Embryonic facial prominence (tissue), 1 donor: ENCODE measurements at regions not wholly inside any gene's neighbourhood (a gene's known extent, or its start where the extent isn't known, plus 50 kb on each side); places are given as distances from the start of the nearest gene placed in this dataset.
"Not testable (repeated sequence)": the region's sequence is repeated elsewhere in the genome, so short reads cannot be mapped to it uniquely, and the experiment has no call there.

Experiments used
- DNase-seq: peaks from one replicate; pipeline ENCODE4 v3.0.0-alpha.2; 2016; ENCODE audit errors: extremely low spot score

GRCh38 chr3:177475356-177475665 is 278.0 kb upstream of the TBL1XR1 start:
- DNase-seq, result no peak

DNA sequence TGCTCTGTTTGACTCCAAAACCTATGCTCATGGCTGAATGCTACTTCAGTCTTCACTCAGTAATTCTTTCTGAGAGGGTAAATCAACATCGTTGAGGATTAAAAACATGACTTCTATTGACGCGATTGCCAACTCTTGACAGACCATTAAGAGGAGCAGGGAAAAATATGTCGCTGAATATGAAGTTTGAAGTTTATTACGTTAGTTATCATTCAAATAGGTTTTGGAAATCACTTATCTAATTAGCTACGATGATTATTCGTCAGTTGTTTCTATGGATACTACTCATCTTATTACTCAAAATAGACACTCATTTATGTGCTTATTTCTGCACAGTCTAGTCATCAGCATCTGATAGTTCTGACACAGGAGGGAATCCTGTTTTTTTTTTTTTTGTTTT is 279.2 kb upstream of the TBL1XR1 start:
- no peak for DNase-seq

DNA sequence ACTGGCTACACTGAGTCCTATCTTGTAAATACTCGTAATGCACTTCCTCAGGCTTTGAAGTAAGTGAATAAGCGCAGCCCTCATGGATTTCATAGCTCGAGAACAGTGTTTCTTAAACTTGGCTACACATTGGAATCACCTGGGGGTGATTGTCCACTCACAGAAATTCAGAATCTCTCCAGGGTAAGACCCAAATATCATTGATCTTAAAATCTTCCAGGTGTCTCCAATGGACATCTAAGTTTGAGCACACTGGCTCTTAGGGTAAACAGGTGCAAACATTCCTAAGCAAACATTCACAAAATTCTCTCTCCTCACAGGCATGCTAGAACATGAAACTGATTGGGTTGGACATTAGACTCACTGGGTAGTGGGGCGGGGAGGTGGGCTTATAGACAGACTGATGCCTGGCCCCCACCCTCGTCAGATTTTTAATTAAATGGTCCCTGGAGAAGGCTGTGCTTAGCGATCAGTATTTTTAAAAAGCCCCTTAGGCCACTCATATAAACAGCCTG is 279.7 kb upstream of the TBL1XR1 start:
- no peak for DNase-seq

DNA sequence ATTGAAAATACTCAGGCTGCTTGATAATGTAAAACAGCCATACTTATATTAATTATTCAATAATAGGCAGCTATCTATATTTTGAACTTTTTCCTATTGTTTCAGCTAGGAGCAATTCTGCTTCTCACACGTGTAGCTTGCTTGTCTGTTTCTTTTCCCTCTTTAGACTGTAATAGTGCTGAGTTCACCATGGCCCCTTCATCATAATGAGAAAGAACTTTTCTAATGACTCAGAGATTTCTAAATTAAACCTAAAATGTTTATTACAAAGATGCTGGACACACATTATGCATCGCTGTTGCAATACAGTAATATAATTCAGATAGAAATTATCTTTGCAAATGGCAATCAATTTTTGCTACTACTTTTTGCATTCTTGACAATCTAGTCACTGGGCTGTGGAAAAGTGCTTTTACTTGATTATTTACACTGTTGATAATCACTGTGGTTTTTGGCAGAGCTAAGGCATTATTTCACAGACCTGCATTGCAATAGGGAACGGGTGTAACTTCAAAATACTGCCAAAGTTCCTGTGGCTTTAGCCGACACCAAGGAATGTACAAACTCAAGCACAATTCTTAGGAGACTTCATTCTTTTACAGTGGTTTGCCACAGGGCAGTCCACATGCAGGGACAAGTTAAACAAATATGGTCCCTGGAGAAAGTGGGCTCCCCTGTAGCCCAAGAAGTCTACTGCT is 281.0 kb upstream of the TBL1XR1 start:
- DNase-seq, result peak; percentile 75

GRCh38 chr3:177479630-177480029 is 282.3 kb upstream of the TBL1XR1 start:
- no peak for DNase-seq

DNA sequence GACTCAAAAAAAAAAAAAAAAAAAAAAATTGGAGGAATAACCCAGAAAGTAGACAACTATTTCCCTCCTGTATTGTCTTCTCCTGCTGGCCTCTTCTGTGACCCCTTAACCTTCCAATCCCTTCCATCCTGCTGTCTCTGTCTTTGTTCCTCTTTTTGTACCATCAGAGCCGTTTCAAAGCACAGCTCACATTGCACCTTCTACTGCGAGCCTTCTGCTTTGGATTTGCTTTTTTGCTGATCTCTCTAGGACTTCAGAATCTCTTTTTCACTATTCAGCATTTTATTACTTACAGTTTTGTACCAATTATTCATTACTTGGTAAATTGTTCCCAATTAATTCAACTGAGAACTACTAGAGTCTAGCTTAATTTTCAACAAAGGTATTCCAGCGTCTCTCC is 284.0 kb upstream of the TBL1XR1 start:
- DNase-seq, result no peak

DNA sequence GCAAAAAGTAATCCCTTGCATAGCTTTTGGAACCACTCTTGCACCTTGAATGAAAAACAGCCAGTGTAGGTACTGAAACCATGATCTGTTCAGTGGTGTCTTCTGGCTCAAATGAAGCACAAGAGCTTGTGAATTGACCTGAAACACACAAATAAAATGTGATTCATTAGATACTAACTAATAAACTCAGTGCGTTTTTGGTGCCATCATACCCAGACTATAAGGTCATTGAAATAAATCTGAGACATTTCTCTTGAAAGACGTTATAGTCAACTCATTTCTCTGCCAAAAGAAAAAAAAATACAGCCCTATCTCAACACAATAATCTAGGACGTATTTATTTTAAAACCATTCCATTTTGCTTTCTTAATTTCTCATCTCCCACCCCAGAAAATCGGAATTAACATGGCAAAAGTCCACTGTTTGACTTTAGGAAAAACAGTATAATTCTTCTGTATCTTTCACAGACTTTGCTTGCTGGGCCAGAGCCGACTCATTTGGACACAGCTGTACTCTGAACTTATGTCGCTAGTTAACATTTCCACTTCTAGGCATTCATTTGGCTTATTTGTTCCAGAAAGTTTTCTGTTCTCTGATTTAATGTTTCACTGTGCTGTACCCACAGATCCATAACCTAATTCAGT is 284.9 kb upstream of the TBL1XR1 start:
- no peak for DNase-seq

- DNase-seq, result no peak
Measured at GRCh38 chr3:177483182-177483967, 286.1 kb upstream of the TBL1XR1 start.

DNA sequence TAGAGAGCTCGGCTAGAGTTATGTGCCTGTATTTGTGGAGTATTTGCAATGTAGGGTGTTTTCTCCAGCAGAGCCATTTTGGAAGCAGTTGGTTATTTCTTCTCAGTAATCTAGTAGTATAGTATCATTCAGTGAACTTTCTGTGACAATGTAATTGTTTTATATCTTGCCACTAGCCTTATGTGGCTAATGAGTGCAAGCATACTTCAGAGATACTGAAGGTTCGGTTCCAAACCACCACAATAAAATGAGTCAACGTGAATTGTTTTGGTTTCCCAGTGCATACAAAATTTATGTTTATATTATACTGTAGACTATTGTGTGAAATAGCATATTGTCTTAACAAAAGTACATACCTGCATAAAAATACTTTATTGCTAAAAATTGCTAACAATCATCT is 286.9 kb upstream of the TBL1XR1 start:
- DNase-seq, result no peak

DNA sequence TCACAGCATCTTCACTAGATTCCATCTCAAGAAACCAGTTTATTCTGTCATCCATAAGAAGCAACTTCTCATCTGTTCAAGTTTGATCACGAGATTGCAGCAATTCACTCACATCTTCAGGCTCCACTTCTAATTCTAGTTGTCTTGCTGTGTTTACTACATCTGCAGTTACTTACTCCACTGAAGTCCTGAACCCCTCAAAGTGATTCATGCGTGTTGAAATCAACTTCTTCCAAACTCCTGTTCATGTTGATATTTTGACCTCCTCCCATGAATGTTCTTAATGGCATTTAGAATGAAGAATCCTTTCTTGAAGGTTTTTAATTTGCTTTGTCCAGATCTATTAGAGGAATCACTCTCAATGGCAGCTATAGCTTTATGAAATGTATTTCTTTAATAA is 287.6 kb upstream of the TBL1XR1 start:
- DNase-seq, result no peak

DNA sequence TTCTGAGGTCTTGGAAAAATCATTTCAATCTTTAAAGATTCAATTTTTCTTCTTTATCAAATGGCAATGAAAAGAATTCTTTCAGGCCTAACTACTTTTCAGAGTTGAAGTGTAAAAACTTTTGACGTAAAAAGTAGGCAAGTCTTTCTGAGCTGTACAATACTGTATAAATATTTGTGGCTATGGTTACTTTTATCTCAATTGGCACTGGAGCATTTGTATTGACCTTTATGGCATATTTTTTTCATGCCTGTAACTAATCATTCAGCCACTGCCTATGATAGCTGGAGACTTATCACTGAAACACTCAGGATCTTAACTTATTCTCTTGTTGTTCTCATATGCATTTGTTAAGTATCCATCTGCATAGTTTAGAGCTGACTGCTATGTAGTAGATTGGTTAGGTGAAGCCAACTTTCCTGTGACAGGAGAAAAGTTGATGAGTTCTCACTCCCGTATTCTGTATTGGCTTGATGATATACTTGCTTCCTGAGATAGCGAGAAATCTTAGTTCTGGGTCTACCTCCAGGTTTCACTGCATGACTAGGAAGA is 290.4 kb upstream of the TBL1XR1 start:
- no peak for DNase-seq

DNA sequence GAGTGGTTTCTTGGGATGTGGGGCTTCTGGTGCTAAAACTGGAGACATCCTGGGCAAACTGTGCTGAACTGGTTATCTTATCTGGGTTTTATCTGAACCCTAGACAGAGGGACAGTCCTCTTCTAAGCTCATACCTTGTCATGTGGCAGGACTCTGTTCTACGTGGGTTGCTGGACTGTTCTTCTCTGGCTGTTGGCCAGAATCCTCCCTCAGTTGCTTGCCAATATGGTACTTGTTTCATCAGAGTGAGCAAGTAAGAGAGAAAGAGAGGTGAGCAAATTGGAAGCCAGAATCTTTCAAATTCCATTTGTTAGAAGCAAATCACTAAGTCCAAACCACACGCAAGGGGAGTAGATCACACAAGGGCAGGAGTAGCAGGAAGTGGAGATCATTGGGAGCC is 291.5 kb upstream of the TBL1XR1 start:
- no peak for DNase-seq

DNA sequence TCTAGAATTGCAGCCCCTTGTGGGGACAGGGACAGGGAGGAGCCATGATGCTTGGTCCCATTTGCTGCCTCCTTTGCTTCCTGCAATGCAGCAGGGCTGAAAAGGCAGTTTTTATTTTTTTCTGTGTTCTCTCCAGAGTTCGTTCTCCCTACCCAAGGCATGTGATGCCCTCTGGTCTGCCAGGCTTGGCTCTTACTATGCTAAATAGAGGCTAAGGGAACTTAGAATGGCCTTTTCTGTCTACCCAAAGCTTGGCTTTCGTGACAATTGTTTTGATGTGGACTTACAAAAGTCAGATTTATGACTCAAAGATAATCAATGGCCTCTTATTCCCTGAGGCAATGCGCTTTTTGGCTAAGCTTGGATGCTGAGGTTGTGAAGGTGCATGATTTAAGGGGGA is 293.3 kb upstream of the TBL1XR1 start:
- no peak for DNase-seq

DNA sequence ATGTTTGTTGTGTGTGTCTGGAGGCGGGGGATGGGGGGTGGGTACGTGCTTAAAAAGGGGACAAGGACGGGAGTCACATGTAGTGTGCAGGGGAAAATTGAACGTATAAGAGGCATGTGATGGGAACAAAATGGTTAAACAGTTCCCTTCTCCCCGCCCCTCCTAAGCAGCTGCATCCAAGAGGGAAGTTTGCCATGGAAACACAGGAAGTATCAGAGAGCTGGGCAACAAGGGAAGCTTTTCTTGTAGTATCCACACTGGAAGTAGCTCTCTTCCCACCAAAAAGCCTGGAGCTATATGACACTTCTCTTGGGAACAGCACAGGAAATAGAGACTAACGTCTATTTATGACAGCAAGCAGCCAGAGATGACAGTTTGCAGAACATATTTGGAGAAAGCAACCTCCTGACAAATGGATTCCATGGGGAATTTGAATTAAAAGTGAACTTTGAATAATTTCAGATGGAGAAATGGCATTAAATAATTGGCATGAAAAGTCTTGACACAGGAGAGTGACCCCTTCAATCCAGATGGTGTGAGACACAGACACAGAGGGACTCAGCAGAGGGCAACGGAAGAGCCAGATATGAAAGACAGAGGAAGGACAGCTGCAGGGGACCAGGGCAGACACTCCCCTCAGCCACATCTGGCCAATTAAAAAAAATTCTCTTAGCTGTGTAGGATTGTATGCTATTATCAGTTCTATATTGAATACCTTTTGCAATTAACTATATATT is 294.2 kb upstream of the TBL1XR1 start:
- DNase-seq, result peak; percentile 85

DNA sequence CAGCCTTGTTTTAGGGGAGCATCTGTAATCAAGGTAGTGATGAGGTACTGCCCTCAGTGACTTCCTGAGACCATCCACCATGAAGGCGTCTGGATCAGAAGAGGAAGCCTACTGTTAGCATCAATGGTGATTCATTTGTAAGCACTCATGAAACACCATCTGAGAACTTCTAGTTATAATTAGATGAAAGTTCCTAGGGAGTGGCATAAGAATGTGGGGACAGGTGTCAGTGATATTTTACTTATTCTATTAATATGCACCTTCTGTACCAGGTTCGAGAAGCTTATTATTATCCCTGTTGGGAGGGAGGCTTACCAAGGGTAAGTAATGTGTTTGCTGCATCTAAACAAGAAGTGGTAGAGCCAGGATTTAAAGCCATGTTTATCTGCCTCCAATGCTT is 295.8 kb upstream of the TBL1XR1 start:
- DNase-seq, result no peak

DNA sequence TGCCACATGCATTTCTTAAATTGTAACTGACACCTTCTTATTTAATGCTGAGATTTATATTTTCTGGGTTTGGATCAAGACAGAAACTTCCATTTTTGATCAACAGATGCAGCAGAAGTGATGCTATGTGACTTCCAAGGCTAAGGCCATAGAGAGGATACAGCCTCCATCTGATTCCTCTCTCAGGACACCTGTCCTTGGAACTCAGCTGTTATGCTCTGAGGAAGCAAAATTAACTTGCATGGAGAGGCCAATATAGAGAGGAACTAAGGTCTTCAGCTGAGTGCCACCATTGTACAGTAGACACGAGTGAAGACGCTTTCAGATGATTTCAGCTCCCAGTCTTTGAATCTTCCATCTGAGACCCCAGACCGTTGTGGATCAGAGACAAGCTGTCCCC is 296.9 kb upstream of the TBL1XR1 start:
- no peak for DNase-seq

DNA sequence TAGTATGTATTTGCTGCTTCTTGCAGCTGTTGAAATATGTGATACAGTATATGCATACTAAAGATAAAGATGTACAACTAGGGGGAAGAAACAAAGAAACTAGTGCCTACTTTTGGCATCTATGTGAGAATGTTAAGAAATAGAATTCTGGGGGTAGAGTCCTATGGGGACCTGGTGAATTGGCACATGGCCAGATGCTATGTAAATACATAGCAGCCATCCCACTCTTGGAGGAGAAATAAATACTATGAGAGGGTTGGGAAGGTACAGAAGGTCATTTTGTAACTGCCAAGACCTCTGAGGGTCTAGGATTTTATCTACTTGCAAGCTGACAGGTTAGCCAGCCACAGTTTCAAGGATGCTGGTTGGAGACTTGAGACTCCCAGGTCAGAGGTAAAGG is 298.3 kb upstream of the TBL1XR1 start:
- DNase-seq, result no peak

GRCh38 chr3:177498037-177498857 is 301.0 kb upstream of the TBL1XR1 start:
- DNase-seq, result no peak

DNA sequence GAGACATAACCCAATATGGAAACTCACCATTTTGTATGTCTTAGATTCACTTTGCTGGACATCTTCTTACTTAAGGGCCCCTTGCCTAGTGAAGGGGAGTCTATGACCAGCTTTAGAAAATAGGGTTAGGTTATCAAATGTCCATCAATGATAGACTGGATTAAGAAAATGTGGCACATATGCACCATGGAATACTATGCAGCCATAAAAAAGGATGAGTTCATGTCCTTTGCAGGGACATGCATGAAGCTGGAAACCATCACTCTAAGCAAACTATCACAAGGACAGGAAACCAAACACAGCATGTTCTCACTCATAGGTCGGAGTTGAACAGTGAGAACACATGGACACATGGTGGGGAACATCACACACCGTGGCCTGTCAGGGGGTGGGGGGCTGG is 301.8 kb upstream of the TBL1XR1 start:
- DNase-seq, result not testable (repeated sequence)

DNA sequence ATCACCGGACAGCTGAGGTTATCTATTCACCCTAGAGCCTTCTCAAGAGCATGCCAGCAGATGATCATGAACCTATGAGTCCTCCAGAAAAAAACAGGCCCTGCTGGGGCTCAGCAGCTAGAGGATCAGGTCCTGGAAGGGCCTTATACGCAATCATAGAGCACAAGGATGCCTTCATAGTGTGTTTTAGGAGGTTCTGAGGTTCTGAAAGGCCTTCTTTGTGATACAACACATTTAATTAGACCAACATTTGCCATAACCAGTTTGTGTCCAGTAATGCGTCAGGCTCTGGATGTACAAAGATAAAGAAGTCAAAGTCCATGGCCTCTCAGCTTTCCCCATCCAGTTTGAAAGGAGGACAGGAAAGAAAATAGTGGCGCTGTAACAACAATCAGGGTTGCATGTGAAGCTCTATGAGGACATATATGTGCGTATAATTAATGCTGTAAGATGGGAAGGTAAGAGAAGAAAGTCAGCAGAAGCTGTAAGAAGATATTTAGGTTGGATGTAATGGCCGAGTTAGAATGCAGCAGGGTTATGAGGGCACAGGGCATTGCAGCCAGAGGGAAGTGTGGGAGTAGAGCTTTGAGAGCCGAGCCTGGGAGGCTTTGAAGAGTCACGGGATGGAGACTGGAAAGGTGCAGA is 302.6 kb upstream of the TBL1XR1 start:
- DNase-seq, result no peak
